Immature natural killer cell (primary cell): ENCODE measurements at regions not wholly inside any gene's neighbourhood (a gene's known extent, or its start where the extent isn't known, plus 50 kb on each side); places are given as distances from the start of the nearest gene placed in this dataset.

Experiments
- DNase-seq, 3 donors: peaks; one replicate each; pipeline ENCODE4 v3.0.0; 2022; ENCODE audit warnings: mixed read lengths in 1 of 3
- H3K27ac Mint-ChIP-seq, 6 donors: one replicate each; pipeline ENCODE4 v1.8.0; 2020; ENCODE audit warnings: mixed read lengths in 6 of 6, mild to moderate bottlenecking in 5 of 6, inconsistent platforms in 4 of 6, moderate library complexity in 3 of 6
- H3K27me3 Mint-ChIP-seq, 3 donors: one replicate each; pipeline ENCODE4 v1.8.0; 2020 to 2021; ENCODE audit warnings: low read depth in 3 of 3, mild to moderate bottlenecking in 3 of 3, mixed read lengths in 3 of 3, moderate library complexity in 3 of 3, inconsistent platforms in 1 of 3
- H3K36me3 Mint-ChIP-seq, 3 donors: one replicate each; pipeline ENCODE4 v1.8.0; 2020; ENCODE audit warnings: mixed read lengths in 3 of 3, inconsistent platforms in 2 of 3, mild to moderate bottlenecking in 2 of 3
- H3K4me1 Mint-ChIP-seq, 2 donors: one replicate each; pipeline ENCODE4 v1.8.0; 2020; ENCODE audit warnings: inconsistent platforms in 2 of 2, mild to moderate bottlenecking in 2 of 2, mixed read lengths in 2 of 2, moderate library complexity in 1 of 2
- H3K4me3 Mint-ChIP-seq, 5 donors: one replicate each; pipeline ENCODE4 v1.8.0; 2020; ENCODE audit warnings: mild to moderate bottlenecking in 5 of 5, mixed read lengths in 5 of 5, inconsistent platforms in 3 of 5, moderate library complexity in 3 of 5
- H3K9me3 Mint-ChIP-seq, 6 donors: one replicate each; pipeline ENCODE4 v1.8.0; 2020; ENCODE audit warnings: mild to moderate bottlenecking in 6 of 6, mixed read lengths in 6 of 6, inconsistent platforms in 4 of 6, moderate library complexity in 3 of 6

GRCh38 chr2:176388861-176389260 is 119.6 kb downstream of the MTX2 start:
- Mint-ChIP-seq H3K36me3 (no peaks in the 10 kb centered on the region), H3K4me3 (no peak overlapping the region), H3K4me1 (no peaks in the 10 kb centered on the region), H3K27me3 (peaks cover 1 to 14% (median 7%) of the 10 kb centered on the region in 3 donors), H3K9me3 (no peaks in the 10 kb centered on the region), H3K27ac (no peak overlapping the region)
- no peak for DNase-seq

DNA sequence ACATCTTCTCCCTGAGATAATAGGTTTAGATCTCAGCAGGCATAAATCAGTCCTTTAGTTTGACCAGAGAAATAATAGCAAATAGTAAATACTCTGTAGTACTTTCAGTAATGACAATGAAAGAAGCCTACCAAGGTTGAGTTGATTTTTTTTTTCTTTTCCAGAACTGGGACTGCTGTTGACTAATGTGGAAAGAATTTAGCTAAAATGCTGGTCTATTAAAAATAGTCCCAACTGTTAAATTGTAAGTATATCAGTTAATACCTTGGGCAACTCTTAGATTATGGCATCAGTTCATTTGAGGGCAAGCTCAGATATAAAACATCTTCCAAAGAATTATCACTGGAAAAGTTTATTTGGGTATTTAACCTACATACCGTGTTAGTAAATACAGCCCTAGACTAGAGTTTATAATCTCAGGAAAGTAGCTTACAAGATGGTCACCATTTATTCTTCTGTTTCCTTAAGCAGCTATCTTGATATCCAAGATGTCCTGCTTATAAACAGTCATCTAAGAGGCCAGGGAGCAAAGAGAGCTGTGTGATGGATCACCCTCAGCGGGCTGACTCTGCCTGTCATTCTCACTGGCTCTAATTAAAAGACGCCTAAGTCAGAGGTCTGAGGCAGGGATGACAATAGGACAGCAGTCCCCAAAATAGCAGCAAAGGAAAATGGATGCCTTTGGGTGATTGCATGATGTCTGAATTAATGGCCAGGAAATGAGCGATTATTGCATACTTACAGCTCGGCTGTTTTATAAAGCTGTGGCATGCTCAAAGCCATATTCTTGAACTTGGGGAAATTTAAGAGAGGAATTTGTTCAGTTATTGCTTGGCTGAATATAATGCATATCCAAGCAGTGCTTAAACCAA is 121.3 kb downstream of the MTX2 start:
- H3K36me3 Mint-ChIP-seq = no peaks in the 10 kb centered on the region
- no peaks in the 10 kb centered on the region for H3K9me3 Mint-ChIP-seq
- H3K4me1 Mint-ChIP-seq = no peaks in the 10 kb centered on the region
- DNase-seq = no peak
- H3K4me3 Mint-ChIP-seq = no peak overlapping the region
- H3K27me3 Mint-ChIP-seq = peaks cover 0 to 14% (median 5%) of the 10 kb centered on the region in 3 donors
- H3K27ac Mint-ChIP-seq = no peak overlapping the region

DNA sequence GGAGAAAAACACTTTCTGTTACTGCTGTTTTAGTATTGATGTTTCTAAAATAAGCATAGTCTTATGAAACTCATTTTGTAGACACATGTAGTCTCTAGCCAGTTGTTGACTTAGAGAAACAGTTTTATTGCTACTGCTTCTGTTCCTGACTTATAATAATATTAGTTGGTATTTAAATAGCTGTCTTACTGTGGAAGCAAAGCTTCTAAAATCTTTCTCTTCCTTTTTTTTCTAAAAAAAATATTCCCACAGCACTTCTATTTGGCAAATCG is 121.8 kb downstream of the MTX2 start:
- no peaks in the 10 kb centered on the region for H3K36me3 Mint-ChIP-seq
- peaks cover 2 to 14% (median 5%) of the 10 kb centered on the region in 3 donors for H3K27me3 Mint-ChIP-seq
- no peak overlapping the region for H3K27ac Mint-ChIP-seq

GRCh38 chr2:176392249-176392648 is 123.0 kb downstream of the MTX2 start:
- no peaks in the 10 kb centered on the region for H3K4me1 Mint-ChIP-seq
- peaks cover 2 to 14% (median 5%) of the 10 kb centered on the region in 3 donors for H3K27me3 Mint-ChIP-seq
- H3K4me3 Mint-ChIP-seq = no peak overlapping the region
- H3K36me3 Mint-ChIP-seq = no peaks in the 10 kb centered on the region
- no peak for DNase-seq
- H3K27ac Mint-ChIP-seq = no peak overlapping the region
- H3K9me3 Mint-ChIP-seq = peaks cover 0 to 4% (median 0%) of the 10 kb centered on the region in 6 donors

More for the DNA sequence above, 121.8 kb downstream of the MTX2 start:
- Mint-ChIP-seq H3K4me3 (no peak overlapping the region), H3K4me1 (no peaks in the 10 kb centered on the region), H3K9me3 (peaks cover 0 to under 1% (median 0%) of the 10 kb centered on the region in 6 donors)
- no peak for DNase-seq

DNA sequence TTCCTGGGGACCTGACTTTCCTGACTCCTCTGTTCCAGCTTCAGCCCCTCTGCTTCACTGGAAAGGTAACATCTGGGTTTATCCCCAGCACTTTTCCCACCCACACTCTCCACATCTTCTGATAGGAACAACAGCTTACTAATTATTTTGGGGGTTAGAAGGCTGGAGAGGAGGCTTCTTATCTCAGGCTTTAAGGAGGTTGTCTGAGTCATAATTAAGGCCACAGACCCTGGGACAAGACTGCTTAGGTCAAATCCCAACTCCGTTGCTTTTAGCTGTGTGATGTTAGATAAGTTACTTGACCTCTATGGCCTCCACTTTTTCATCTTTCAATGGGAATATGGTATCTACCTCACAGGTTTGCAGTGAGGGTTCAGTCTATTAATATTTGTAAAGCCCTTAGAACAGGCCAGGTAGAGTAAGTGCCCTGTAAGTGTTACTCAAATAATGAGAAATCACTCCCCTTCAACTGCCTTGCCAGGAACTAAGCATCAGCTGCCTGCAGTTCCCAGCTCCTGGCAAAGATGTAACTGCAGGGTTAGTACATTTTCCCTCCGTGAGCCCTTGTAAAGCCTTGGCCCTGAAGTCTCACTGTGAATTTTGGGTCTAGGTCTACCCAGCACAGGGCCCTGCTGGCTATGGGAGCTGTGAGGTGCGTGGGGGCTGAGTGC is 123.6 kb downstream of the MTX2 start:
- H3K4me1 Mint-ChIP-seq = no peaks in the 10 kb centered on the region
- H3K36me3 Mint-ChIP-seq = no peaks in the 10 kb centered on the region
- DNase-seq = no peak
- H3K4me3 Mint-ChIP-seq = no peak overlapping the region
- peaks cover 2 to 8% (median 5%) of the 10 kb centered on the region in 3 donors for H3K27me3 Mint-ChIP-seq
- H3K9me3 Mint-ChIP-seq = peaks cover 0 to 4% (median 0%) of the 10 kb centered on the region in 6 donors
- H3K27ac Mint-ChIP-seq = no peak overlapping the region

GRCh38 chr2:176395273-176395854 is 126.1 kb downstream of the MTX2 start:
- Mint-ChIP-seq H3K9me3 (peaks cover 0 to 4% (median 0%) of the 10 kb centered on the region in 6 donors), H3K27ac (no peak overlapping the region)

DNA sequence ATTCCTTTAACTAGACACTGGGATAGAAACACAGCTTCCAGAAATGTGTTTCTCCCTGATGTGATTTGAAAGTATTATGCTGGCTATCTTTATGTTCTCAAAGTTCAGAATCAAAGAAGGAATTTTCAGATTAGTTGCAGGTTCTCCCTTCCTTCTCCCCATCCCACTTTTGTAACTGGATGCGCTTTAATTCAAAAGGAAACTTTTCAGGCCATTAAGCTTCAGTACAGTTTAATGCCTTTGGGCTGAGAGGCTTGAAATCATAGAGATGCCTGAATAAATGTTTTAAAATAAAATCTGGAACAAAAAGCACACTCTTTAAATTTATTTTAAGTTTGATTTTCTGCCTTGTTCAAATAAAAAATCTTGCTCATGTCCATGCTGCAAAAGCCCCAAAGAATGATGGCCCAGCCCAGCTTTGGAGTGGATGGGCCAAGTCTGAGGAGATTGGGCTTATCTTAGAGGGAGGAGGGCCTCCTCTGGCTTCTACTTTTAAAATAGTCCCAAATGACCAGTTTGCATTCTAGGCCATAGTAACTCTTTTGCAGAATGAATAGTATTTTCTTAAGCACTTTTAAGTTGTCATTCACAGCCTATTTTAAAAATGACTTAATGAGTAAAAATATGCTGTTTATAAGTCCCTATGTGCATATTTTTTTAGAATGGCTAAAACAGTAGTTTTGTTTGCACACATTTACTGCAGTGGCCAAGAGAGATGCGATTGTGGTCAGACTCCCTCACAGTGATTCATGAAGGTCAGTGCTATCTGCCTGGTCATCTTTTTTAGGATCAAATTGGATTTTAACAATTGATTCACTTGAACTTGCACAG is 129.2 kb downstream of the MTX2 start:
- Mint-ChIP-seq H3K9me3 (peaks cover 0 to 6% (median 0%) of the 10 kb centered on the region in 6 donors), H3K27ac (no peak overlapping the region), H3K4me3 (no peak overlapping the region), H3K36me3 (no peaks in the 10 kb centered on the region), H3K27me3 (peaks cover 0 to 7% (median 4%) of the 10 kb centered on the region in 3 donors), H3K4me1 (no peaks in the 10 kb centered on the region)
- DNase-seq = no peak

More at GRCh38 chr2:176395273-176395854, 126.1 kb downstream of the MTX2 start:
- Mint-ChIP-seq H3K4me3 (no peak overlapping the region), H3K27me3 (peaks cover 0 to 3% (median 2%) of the 10 kb centered on the region in 3 donors), H3K36me3 (no peaks in the 10 kb centered on the region), H3K4me1 (no peaks in the 10 kb centered on the region)
- no peak for DNase-seq

- DNase-seq = no peak
- Mint-ChIP-seq H3K4me1 (no peaks in the 10 kb centered on the region), H3K27ac (no peak overlapping the region), H3K9me3 (peaks cover 0 to 6% (median 0%) of the 10 kb centered on the region in 6 donors), H3K27me3 (peaks cover 0 to 8% (median 7%) of the 10 kb centered on the region in 3 donors), H3K4me3 (no peak overlapping the region), H3K36me3 (no peaks in the 10 kb centered on the region)
Observed at GRCh38 chr2:176399074-176399598, 129.9 kb downstream of the MTX2 start.

GRCh38 chr2:176405477-176405876 is 136.2 kb downstream of the MTX2 start:
- Mint-ChIP-seq H3K4me3 (no peak overlapping the region), H3K4me1 (no peaks in the 10 kb centered on the region), H3K27me3 (peaks cover 0 to 23% (median 10%) of the 10 kb centered on the region in 3 donors), H3K9me3 (peaks cover 0 to 4% (median 0%) of the 10 kb centered on the region in 6 donors), H3K36me3 (no peaks in the 10 kb centered on the region), H3K27ac (no peak overlapping the region)
- DNase-seq = no peak

DNA sequence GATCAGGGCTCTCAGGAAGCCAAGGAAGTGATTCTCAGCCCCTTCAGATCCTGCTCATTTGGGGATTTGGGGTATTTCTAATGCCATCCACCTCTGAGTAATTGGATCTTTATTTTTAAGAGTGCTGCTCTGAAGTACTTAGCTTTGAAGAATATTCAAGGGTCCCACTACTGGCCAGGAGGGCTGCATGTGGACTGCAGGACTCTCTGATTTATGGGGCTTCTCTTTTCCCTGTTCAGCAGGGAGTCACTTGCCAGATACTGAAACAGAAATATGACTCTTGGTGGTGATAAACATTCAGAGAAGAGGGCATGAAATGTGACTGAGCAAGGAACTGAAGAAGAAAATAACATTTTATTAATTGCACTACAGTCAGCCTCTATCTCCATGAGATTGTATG is 138.5 kb downstream of the MTX2 start:
- Mint-ChIP-seq H3K36me3 (no peaks in the 10 kb centered on the region), H3K27ac (no peak overlapping the region), H3K27me3 (peaks cover 2 to 21% (median 9%) of the 10 kb centered on the region in 3 donors), H3K4me1 (no peaks in the 10 kb centered on the region), H3K4me3 (no peak overlapping the region), H3K9me3 (peaks cover 0 to 4% (median 0%) of the 10 kb centered on the region in 6 donors)
- DNase-seq = no peak

- DNase-seq = no peak
- H3K36me3 Mint-ChIP-seq = no peaks in the 10 kb centered on the region
- H3K27ac Mint-ChIP-seq = no peak overlapping the region
- peaks cover 5 to 15% (median 7%) of the 10 kb centered on the region in 3 donors for H3K27me3 Mint-ChIP-seq
- H3K4me3 Mint-ChIP-seq = no peak overlapping the region
- peaks cover 0 to 2% (median 0%) of the 10 kb centered on the region in 6 donors for H3K9me3 Mint-ChIP-seq
- H3K4me1 Mint-ChIP-seq = no peaks in the 10 kb centered on the region
Observed at GRCh38 chr2:176409671-176410070, 140.4 kb downstream of the MTX2 start.

DNA sequence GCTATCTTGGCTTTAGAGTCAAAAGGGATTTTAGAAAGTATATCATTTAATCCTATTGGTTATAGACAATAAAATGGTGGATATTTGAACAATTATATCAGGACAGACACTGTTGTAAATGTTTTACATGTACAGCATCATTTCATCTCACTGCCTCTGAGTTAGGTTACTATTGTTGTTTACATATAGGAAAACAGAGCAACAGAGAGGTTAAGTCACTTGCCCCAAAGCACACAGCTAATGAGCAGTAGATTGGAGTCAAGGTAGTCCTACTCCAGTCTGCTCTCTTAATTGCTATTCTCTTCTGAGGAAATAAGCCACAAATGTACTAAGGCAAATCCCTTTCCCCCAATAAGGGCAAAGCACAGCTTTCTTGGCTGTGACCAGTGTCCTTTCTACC is 142.9 kb downstream of the MTX2 start:
- Mint-ChIP-seq H3K27ac (no peak overlapping the region), H3K9me3 (peaks cover 0 to 2% (median 0%) of the 10 kb centered on the region in 6 donors), H3K4me1 (no peaks in the 10 kb centered on the region), H3K27me3 (peaks cover 5 to 13% (median 7%) of the 10 kb centered on the region in 3 donors), H3K36me3 (no peaks in the 10 kb centered on the region), H3K4me3 (no peak overlapping the region)
- DNase-seq = no peak

- Mint-ChIP-seq H3K9me3 (peaks cover 0 to 2% (median 0%) of the 10 kb centered on the region in 6 donors), H3K27ac (no peak overlapping the region), H3K27me3 (peaks cover 5 to 9% (median 5%) of the 10 kb centered on the region in 3 donors), H3K36me3 (no peaks in the 10 kb centered on the region), H3K4me3 (no peak overlapping the region), H3K4me1 (no peaks in the 10 kb centered on the region)
- no peak for DNase-seq
Observed at GRCh38 chr2:176413786-176414185, 144.5 kb downstream of the MTX2 start.
